WTC11 (cell line): ENCODE measurements at regions not wholly inside any gene's neighbourhood (a gene's known extent, or its start where the extent isn't known, plus 50 kb on each side); places are given as distances from the start of the nearest gene placed in this dataset.

ENCODE experiments used
- ATAC-seq: fragments of 200-7000 bp; cut with Tn5 transposase; 2 replicates; pipeline ENCODE4 v1.10.0; 2021; ENCODE audit warnings: mild to moderate bottlenecking, moderate library complexity
- CTCF ChIA-PET: fragments of 300-600 bp; sonication (Branson Sonifier 250); formaldehyde crosslinking; loops from one replicate; lab custom pipeline; 2021; ENCODE audit warnings: antibody characterized with exemption; lab: Charles Lee
- POLR2A ChIA-PET: fragments of 350-600 bp; sonication (Branson Sonifier 250); formaldehyde crosslinking; loops from one replicate; lab custom pipeline; 2021; ENCODE audit warnings: antibody characterized with exemption; lab: Charles Lee
- DNase-seq: peaks from one replicate; pipeline ENCODE4 v3.0.0; 2021; ENCODE audit warnings: low spot score
- H3K27ac Mint-ChIP-seq: 2 replicates; pipeline ENCODE4 v1.8.0; 2021; ENCODE audit warnings: mixed read lengths
- H3K27me3 Mint-ChIP-seq: 2 replicates; pipeline ENCODE4 v1.8.0; 2021; ENCODE audit warnings: low read depth, mild to moderate bottlenecking, moderate library complexity, mixed read lengths
- H3K36me3 Mint-ChIP-seq: 2 replicates; pipeline ENCODE4 v1.8.0; 2021; ENCODE audit warnings: mixed read lengths
- H3K4me1 Mint-ChIP-seq: 2 replicates; pipeline ENCODE4 v1.8.0; 2022; ENCODE audit warnings: mixed read lengths
- H3K4me3 Mint-ChIP-seq: 2 replicates; pipeline ENCODE4 v1.8.0; 2021; ENCODE audit warnings: mild to moderate bottlenecking, moderate library complexity, mixed read lengths
- H3K9me3 Mint-ChIP-seq: 2 replicates; pipeline ENCODE4 v1.8.0; 2021; ENCODE audit warnings: mixed read lengths
- AR ChIP-seq: fragments of 250-450 bp; sonication (Bioruptor Pico); IDR thresholded peaks from 2 replicates; pipeline ENCODE4 v1.9.0; 2021; ENCODE audit warnings: mild to moderate bottlenecking
- ARID4B ChIP-seq: sonication (generic); formaldehyde crosslinking; IDR thresholded peaks from 2 replicates; pipeline ENCODE4 v1.8.0; 2023; ENCODE audit warnings: missing genetic modification reagents, mild to moderate bottlenecking, borderline replicate concordance
- ATF1 ChIP-seq: sonication (generic); formaldehyde crosslinking; IDR thresholded peaks from 2 replicates; pipeline ENCODE4 v1.8.1; 2023; ENCODE audit warnings: mild to moderate bottlenecking, moderate library complexity, missing genetic modification reagents
- ATF6 ChIP-seq: sonication (generic); formaldehyde crosslinking; IDR thresholded peaks from 2 replicates; pipeline ENCODE4 v1.8.1; 2023; ENCODE audit warnings: mild to moderate bottlenecking, missing genetic modification reagents
- E2F4 ChIP-seq: sonication (generic); formaldehyde crosslinking; IDR thresholded peaks from 2 replicates; pipeline ENCODE4 v1.8.1; 2022; ENCODE audit warnings: low read depth, mild to moderate bottlenecking, moderate library complexity, missing genetic modification reagents, borderline replicate concordance
- GRHL2 ChIP-seq: fragments of 250-450 bp; sonication (Bioruptor Pico); IDR thresholded peaks from 2 replicates; pipeline ENCODE4 v1.8.0; 2022; ENCODE audit warnings: mild to moderate bottlenecking, moderate library complexity; ENCODE audit not compliant: insufficient replicate concordance, severe bottlenecking
- IRF2 ChIP-seq: sonication (generic); formaldehyde crosslinking; IDR thresholded peaks from 2 replicates; pipeline ENCODE4 v1.8.0; 2022; ENCODE audit warnings: low read depth, missing genetic modification reagents, borderline replicate concordance
- MLX ChIP-seq: sonication (generic); formaldehyde crosslinking; IDR thresholded peaks from 2 replicates; pipeline ENCODE4 v1.8.1; 2023; ENCODE audit warnings: mild to moderate bottlenecking, missing genetic modification reagents, moderate library complexity
- MYBL2 ChIP-seq: sonication (generic); formaldehyde crosslinking; IDR thresholded peaks from 2 replicates; pipeline ENCODE4 v1.8.1; 2023; ENCODE audit warnings: mild to moderate bottlenecking, moderate library complexity, missing genetic modification reagents
- NFYB ChIP-seq: sonication (generic); formaldehyde crosslinking; conservative IDR thresholded peaks from 2 replicates; pipeline ENCODE4 v1.8.0; 2022; ENCODE audit warnings: low read depth, missing genetic modification reagents
- NR2C2 ChIP-seq: sonication (generic); formaldehyde crosslinking; IDR thresholded peaks from 2 replicates; pipeline ENCODE4 v1.8.0; 2022; ENCODE audit warnings: mild to moderate bottlenecking, missing genetic modification reagents
- OVOL2 ChIP-seq: fragments of 250-450 bp; sonication (Bioruptor Pico); IDR thresholded peaks from 2 replicates; pipeline ENCODE4 v1.9.0; 2021; ENCODE audit warnings: mild to moderate bottlenecking, borderline replicate concordance
- RELA ChIP-seq: sonication (generic); formaldehyde crosslinking; IDR thresholded peaks from 2 replicates; pipeline ENCODE4 v1.8.1; 2022; ENCODE audit warnings: missing genetic modification reagents, mild to moderate bottlenecking, borderline replicate concordance
- SMAD4 ChIP-seq: sonication (generic); formaldehyde crosslinking; IDR thresholded peaks from 2 replicates; pipeline ENCODE4 v1.8.0; 2022; ENCODE audit warnings: mild to moderate bottlenecking, missing genetic modification reagents
- TEAD1 ChIP-seq: sonication (generic); formaldehyde crosslinking; IDR thresholded peaks from 2 replicates; pipeline ENCODE4 v1.8.0; 2022; ENCODE audit warnings: mild to moderate bottlenecking, missing genetic modification reagents
- ZBTB21 ChIP-seq: sonication (generic); formaldehyde crosslinking; IDR thresholded peaks from 2 replicates; pipeline ENCODE4 v1.8.1; 2023; ENCODE audit warnings: mild to moderate bottlenecking, missing genetic modification reagents, borderline replicate concordance
- ZNF219 ChIP-seq: sonication (generic); formaldehyde crosslinking; IDR thresholded peaks from 2 replicates; pipeline ENCODE4 v1.8.0; 2023; ENCODE audit warnings: missing genetic modification reagents, mild to moderate bottlenecking, borderline replicate concordance
- ZNF263 ChIP-seq: sonication (generic); formaldehyde crosslinking; IDR thresholded peaks from 2 replicates; pipeline ENCODE4 v1.8.1; 2022; ENCODE audit warnings: low read depth, mild to moderate bottlenecking, moderate library complexity, missing genetic modification reagents
- ZNF423 ChIP-seq: fragments of 250-450 bp; sonication (Bioruptor Pico); IDR thresholded peaks from 2 replicates; pipeline ENCODE4 v2.1.2; 2022; ENCODE audit warnings: mild to moderate bottlenecking, moderate library complexity

- no peak for TF ChIP-seq IRF2 (CRISPR knock-in tag)
- TF ChIP-seq ATF6 (CRISPR knock-in tag), result no peak
- TF ChIP-seq NR2C2 (CRISPR knock-in tag), result no peak
- TF ChIP-seq MYBL2 (CRISPR knock-in tag), result no peak
- no peak for TF ChIP-seq OVOL2 (CRISPR knock-in tag)
- TF ChIP-seq ZNF423, result no peak
- no peak for TF ChIP-seq MLX (CRISPR knock-in tag)
- no peak for TF ChIP-seq AR (CRISPR knock-in tag)
- no peak for TF ChIP-seq ARID4B
- TF ChIP-seq GRHL2 (CRISPR knock-in tag), result no peak
- no peak for TF ChIP-seq E2F4 (CRISPR knock-in tag)
These were observed 192.3 kb downstream of the MELK start (continued) for GRCh38 chr9:36765077-36765390.

- no peak overlapping the region for H3K27ac Mint-ChIP-seq
- H3K27me3 Mint-ChIP-seq, result peaks cover 27% of the 10 kb centered on the region
- no peaks in the 10 kb centered on the region for H3K9me3 Mint-ChIP-seq
- peak; percentile 98 for ATAC-seq
- DNase-seq, result peak; percentile 93
- no peak overlapping the region; the same call in 1 of the 2 replicates for H3K4me3 Mint-ChIP-seq
- POLR2A ChIA-PET, result interaction anchor here (0.8 to 1.0 kb wide), 4 partner anchors 9 to 575 kb away, joined by 3 to 5 read pairs (median 3); partner anchors contain the start of gene CLTA
- H3K36me3 Mint-ChIP-seq, result no peaks in the 10 kb centered on the region
- H3K4me1 Mint-ChIP-seq, result 0 out of 2 replicates have a peak, but pooled peaks cover 3% of the 10 kb centered on the region
- CTCF ChIA-PET, result interaction anchor here (0.5 to 1.1 kb wide), 13 partner anchors 9 to 364 kb away, joined by 3 to 6 read pairs (median 3); no protein-coding TSS in a partner anchor
- TF ChIP-seq TEAD1 (CRISPR knock-in tag) (no peak), ZBTB21 (CRISPR knock-in tag) (no peak), ATF1 (CRISPR knock-in tag) (no peak), ARID4B (peak; percentile 53; the same call in 1 of the 2 replicates), ZNF219 (no peak), RELA (CRISPR knock-in tag) (no peak), SMAD4 (no peak), NFYB (CRISPR knock-in tag) (peak; percentile 62), ZNF263 (no peak)
These were observed 193.0 kb downstream of the MELK start for GRCh38 chr9:36765468-36766341.
